SK-N-SH (cell line): ENCODE measurements at regions not wholly inside any gene's neighbourhood (a gene's known extent, or its start where the extent isn't known, plus 50 kb on each side); places are given as distances from the start of the nearest gene placed in this dataset.

Experiments
- CTCF ChIA-PET: fragments of 300-600, 350-600 bp; formaldehyde crosslinking; extraction: SDS; loops from one replicate; lab custom pipeline; 2021; lab: Yijun Ruan, JAX
- POLR2A ChIA-PET: fragments of 350-600 bp; sonication (Branson Sonifier 250); formaldehyde crosslinking; extraction: SDS; loops from one replicate; lab custom pipeline; 2020; ENCODE audit warnings: antibody characterized with exemption, inconsistent platforms; lab: Yijun Ruan, JAX
- DNase-seq: peaks from one replicate; pipeline ENCODE4 v3.0.0; 2012
- H2AFZ ChIP-seq: fragments of 200-600 bp; sonication (generic); 2 replicates; pipeline ENCODE4 v1.8.1; 2016; ENCODE audit warnings: antibody characterized with exemption, mild to moderate bottlenecking, low read depth
- H3F3A ChIP-seq: fragments of 200-600 bp; sonication (generic); replicated peaks from 2 replicates; pipeline ENCODE3; 2016; ENCODE audit warnings: antibody characterized with exemption, mild to moderate bottlenecking; ENCODE audit not compliant: insufficient read depth
- H3K27ac ChIP-seq, 2 experiments: fragments of 200-500 bp in 1 of 2; fragments of 200-600 bp in 1 of 2; sonication (Bioruptor generic) in 1 of 2; sonication (generic), shearing (Covaris generic) in 1 of 2; 2 replicates each; pipeline versions ENCODE4 v1.5.1 to v1.6.1; 2014 to 2016; ENCODE audit warnings: low read depth in 2 of 2, inconsistent platforms in 1 of 2, low read length in 1 of 2, mild to moderate bottlenecking in 1 of 2, mixed read lengths in 1 of 2
- H3K27me3 ChIP-seq: fragments of 200-600 bp; sonication (generic), shearing (Covaris generic); 2 replicates; pipeline ENCODE4 v1.6.1; 2016; ENCODE audit warnings: mixed run types; ENCODE audit not compliant: insufficient read depth
- H3K36me3 ChIP-seq, 2 experiments: fragments of 200-500 bp in 1 of 2; fragments of 200-600 bp in 1 of 2; sonication (Bioruptor generic) in 1 of 2; sonication (generic) in 1 of 2; replicated peaks in 1 of 2; 2 replicates each; pipeline versions ENCODE3 to v1.5.1; 2014 to 2016; ENCODE audit warnings: low read length in 1 of 2, mild to moderate bottlenecking in 1 of 2; ENCODE audit not compliant: insufficient read depth in 2 of 2, control insufficient read depth in 1 of 2
- H3K4me1 ChIP-seq, 2 experiments: fragments of 200-500 bp in 1 of 2; fragments of 200-600 bp in 1 of 2; sonication (Bioruptor generic) in 1 of 2; sonication (generic), shearing (Covaris generic) in 1 of 2; 2 replicates each; pipeline versions ENCODE4 v1.5.1 to v1.6.1; 2014 to 2016; ENCODE audit warnings: low read depth in 1 of 2, low read length in 1 of 2, mixed run types in 1 of 2; ENCODE audit not compliant: insufficient read depth in 2 of 2, control insufficient read depth in 1 of 2
- H3K4me2 ChIP-seq: fragments of 200-600 bp; sonication (generic), shearing (Covaris generic); 2 replicates; pipeline ENCODE4 v1.6.1; 2017; ENCODE audit warnings: mixed run types
- H3K4me3 ChIP-seq, 2 experiments: fragments of 200-500 bp in 1 of 2; fragments of 200-600 bp in 1 of 2; sonication (Bioruptor generic) in 1 of 2; sonication (generic), shearing (Covaris generic) in 1 of 2; 2 replicates each; pipeline versions ENCODE4 v1.5.1 to v1.8.1; 2014 to 2016; ENCODE audit warnings: low read depth in 2 of 2, inconsistent platforms in 1 of 2, low read length in 1 of 2, mild to moderate bottlenecking in 1 of 2, mixed read lengths in 1 of 2, moderate library complexity in 1 of 2
- H3K79me2 ChIP-seq: fragments of 200-600 bp; sonication (generic); 2 replicates; pipeline ENCODE4 v1.8.1; 2017; ENCODE audit warnings: mild to moderate bottlenecking; ENCODE audit not compliant: insufficient read depth
- H3K9ac ChIP-seq: fragments of 200-600 bp; sonication (generic); 2 replicates; pipeline ENCODE4 v1.6.1; 2017; ENCODE audit warnings: mixed run types
- H3K9me2 ChIP-seq: fragments of 200-600 bp; sonication (generic); 2 replicates; pipeline ENCODE4 v1.6.1; 2017; ENCODE audit warnings: mixed run types
- H3K9me3 ChIP-seq: fragments of 200-600 bp; sonication (generic); 2 replicates; pipeline ENCODE4 v1.6.1; 2017; ENCODE audit warnings: mixed run types, mild to moderate bottlenecking, moderate library complexity
- H4K20me1 ChIP-seq: fragments of 200-600 bp; sonication (generic); 2 replicates; pipeline ENCODE4 v1.6.1; 2017; ENCODE audit warnings: mild to moderate bottlenecking, mixed run types; ENCODE audit not compliant: insufficient read depth
- ELF1 ChIP-seq: IDR thresholded peaks from 2 replicates; pipeline ENCODE4 v1.4.0; 2012
- EZH2phosphoT487 ChIP-seq: fragments of 200-600 bp; sonication (generic); IDR thresholded peaks from 2 replicates; pipeline ENCODE4 v1.6.1; 2017; ENCODE audit warnings: low read depth, mixed run types, mild to moderate bottlenecking, antibody characterized with exemption, moderate library complexity, borderline replicate concordance
- FOSL2 ChIP-seq: IDR thresholded peaks from 2 replicates; pipeline ENCODE4 v1.4.0; 2012; ENCODE audit warnings: low read depth, mild to moderate bottlenecking, moderate library complexity, borderline replicate concordance
- FOXM1 ChIP-seq: IDR thresholded peaks from 2 replicates; pipeline ENCODE4 v1.4.0; 2012; ENCODE audit warnings: low read depth, mild to moderate bottlenecking
- JUND ChIP-seq: IDR thresholded peaks from 2 replicates; pipeline ENCODE4 v1.4.0; 2012
- MEF2A ChIP-seq: IDR thresholded peaks from 2 replicates; pipeline ENCODE4 v1.4.0; 2012; ENCODE audit warnings: low read depth, borderline replicate concordance
- NRF1 ChIP-seq: IDR thresholded peaks from 2 replicates; pipeline ENCODE4 v1.6.1; 2012; ENCODE audit warnings: low read depth, mild to moderate bottlenecking, low read length
- RXRA ChIP-seq: IDR thresholded peaks from 2 replicates; pipeline ENCODE4 v1.4.0; 2012; ENCODE audit warnings: low read depth, mild to moderate bottlenecking, borderline replicate concordance
- SIN3A ChIP-seq: IDR thresholded peaks from 2 replicates; pipeline ENCODE4 v1.6.1; 2012; ENCODE audit warnings: low read depth, mild to moderate bottlenecking, low read length, moderate library complexity, borderline replicate concordance
- SMC3 ChIP-seq: IDR thresholded peaks from 2 replicates; pipeline ENCODE4 v1.6.1; 2012; ENCODE audit warnings: low read depth, low read length, improper control_type of control experiment
- TAF1 ChIP-seq: IDR thresholded peaks from 2 replicates; pipeline ENCODE4 v1.6.1; 2012; ENCODE audit warnings: low read depth, mild to moderate bottlenecking, low read length, moderate library complexity, borderline replicate concordance
- TCF12 ChIP-seq: IDR thresholded peaks from 2 replicates; pipeline ENCODE4 v1.4.0; 2012
- TEAD4 ChIP-seq: IDR thresholded peaks from 2 replicates; pipeline ENCODE4 v1.4.0; 2012; ENCODE audit warnings: mild to moderate bottlenecking, borderline replicate concordance; ENCODE audit not compliant: insufficient read depth
- WGBS: methylation state at CpG from one replicate; pipeline ENCODE4 v1.1.6; 2017; ENCODE audit warnings: low lambda C conversion rate; 5-methylcytosine and 5-hydroxymethylcytosine counted together
- TF ChIP-seq, protein P1 (sequence below): IDR thresholded peaks from 2 replicates; pipeline ENCODE4 v1.4.0; 2012; ENCODE audit warnings: low read depth, borderline replicate concordance
- TF ChIP-seq, protein P2 (sequence below): IDR thresholded peaks from 2 replicates; pipeline ENCODE4 v1.6.1; 2012; ENCODE audit warnings: mild to moderate bottlenecking, low read depth, low read length, moderate library complexity
- TF ChIP-seq, protein P3 (sequence below): IDR thresholded peaks from 2 replicates; pipeline ENCODE4 v1.4.0; 2012; ENCODE audit warnings: low read depth
- TF ChIP-seq, protein P4 (sequence below): fragments of 200-600 bp; sonication (generic); IDR thresholded peaks from 2 replicates; pipeline ENCODE4 v1.6.1; 2017; ENCODE audit warnings: antibody characterized with exemption, mild to moderate bottlenecking, moderate library complexity
- TF ChIP-seq, protein P5 (sequence below): fragments of 150-350 bp; IDR thresholded peaks from 2 replicates; pipeline ENCODE4 v1.6.1; 2017; ENCODE audit warnings: antibody characterized with exemption, low read length, low read depth, borderline replicate concordance

DNA sequence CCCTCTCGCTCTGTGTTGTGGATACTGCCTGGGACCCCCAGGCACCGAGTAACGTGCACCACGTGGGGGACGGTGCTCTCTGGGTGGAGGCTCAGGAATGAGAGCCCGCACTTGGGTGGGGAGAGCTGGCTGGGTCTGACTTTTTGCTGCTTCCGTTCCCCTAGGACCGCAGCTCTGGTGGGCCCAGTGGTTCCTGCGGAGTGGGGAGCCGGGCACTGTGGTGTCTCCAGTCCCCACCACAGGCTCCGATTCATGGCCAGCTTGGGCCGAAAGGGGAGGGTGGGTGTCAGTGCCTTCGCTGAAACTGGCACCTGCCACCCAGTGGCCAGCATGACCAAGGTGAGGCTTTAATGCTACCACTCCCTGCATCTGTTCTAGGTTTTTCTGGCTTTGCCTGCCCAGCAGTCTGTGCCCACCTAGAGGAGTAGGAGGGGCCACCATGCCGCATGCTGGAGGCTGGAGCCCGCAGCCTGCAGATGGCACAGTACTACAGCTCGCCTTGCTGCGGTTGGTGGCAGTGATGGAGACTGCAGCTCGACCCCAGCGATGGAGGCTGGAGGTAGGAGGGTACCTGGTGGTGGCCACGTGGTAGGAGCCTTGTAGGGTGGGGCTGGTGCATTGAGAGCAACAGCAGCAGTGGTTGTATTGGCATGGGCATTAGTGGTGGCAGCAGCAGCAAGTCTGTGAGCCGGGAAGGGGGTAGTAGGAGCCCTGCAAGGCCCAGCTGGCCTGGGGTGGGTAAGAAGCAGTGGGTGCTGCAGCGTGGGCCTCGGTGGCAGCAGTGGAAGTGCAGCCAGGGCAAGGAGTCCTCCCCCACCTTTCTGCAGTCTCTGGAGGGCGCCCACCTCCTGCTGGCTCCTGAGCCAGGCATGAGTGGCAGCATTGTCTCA lies 118.8 kb upstream of the VPREB1 start:
- WGBS = 57% methylated on average over 19 of the region's 24 CpGs
- Histone ChIP-seq H3F3A (no peaks in the 10 kb centered on the region), H3K9ac (no peak overlapping the region), H3K27ac (no peak overlapping the region), H3K4me3 (no peak overlapping the region), H3K79me2 (no peaks in the 10 kb centered on the region), H3K9me3 (no peaks in the 10 kb centered on the region), H3K4me1 (no peaks in the 10 kb centered on the region), H4K20me1 (no peaks in the 10 kb centered on the region), H3K4me2 (no peak overlapping the region), H3K27me3 (peaks cover 10% of the 10 kb centered on the region; the same call in 1 of the 2 replicates), H3K36me3 (no peaks in the 10 kb centered on the region), H3K9me2 (no peaks in the 10 kb centered on the region), H2AFZ (no peak overlapping the region)
- CTCF ChIA-PET = interaction anchor here (1.0 kb wide), 2 partner anchors 11 to 17 kb away, joined by 3 to 4 read pairs; no protein-coding TSS in a partner anchor
- DNase-seq = no peak
- POLR2A ChIA-PET = no interaction called here
- no peak for TF ChIP-seq FOSL2
- no peak for TF ChIP-seq JUND
- no peak for TF ChIP-seq TAF1
- TF ChIP-seq, protein P1, sequence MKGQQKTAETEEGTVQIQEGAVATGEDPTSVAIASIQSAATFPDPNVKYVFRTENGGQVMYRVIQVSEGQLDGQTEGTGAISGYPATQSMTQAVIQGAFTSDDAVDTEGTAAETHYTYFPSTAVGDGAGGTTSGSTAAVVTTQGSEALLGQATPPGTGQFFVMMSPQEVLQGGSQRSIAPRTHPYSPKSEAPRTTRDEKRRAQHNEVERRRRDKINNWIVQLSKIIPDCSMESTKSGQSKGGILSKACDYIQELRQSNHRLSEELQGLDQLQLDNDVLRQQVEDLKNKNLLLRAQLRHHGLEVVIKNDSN = no peak
- no peak for TF ChIP-seq NRF1
- TF ChIP-seq, protein P2, sequence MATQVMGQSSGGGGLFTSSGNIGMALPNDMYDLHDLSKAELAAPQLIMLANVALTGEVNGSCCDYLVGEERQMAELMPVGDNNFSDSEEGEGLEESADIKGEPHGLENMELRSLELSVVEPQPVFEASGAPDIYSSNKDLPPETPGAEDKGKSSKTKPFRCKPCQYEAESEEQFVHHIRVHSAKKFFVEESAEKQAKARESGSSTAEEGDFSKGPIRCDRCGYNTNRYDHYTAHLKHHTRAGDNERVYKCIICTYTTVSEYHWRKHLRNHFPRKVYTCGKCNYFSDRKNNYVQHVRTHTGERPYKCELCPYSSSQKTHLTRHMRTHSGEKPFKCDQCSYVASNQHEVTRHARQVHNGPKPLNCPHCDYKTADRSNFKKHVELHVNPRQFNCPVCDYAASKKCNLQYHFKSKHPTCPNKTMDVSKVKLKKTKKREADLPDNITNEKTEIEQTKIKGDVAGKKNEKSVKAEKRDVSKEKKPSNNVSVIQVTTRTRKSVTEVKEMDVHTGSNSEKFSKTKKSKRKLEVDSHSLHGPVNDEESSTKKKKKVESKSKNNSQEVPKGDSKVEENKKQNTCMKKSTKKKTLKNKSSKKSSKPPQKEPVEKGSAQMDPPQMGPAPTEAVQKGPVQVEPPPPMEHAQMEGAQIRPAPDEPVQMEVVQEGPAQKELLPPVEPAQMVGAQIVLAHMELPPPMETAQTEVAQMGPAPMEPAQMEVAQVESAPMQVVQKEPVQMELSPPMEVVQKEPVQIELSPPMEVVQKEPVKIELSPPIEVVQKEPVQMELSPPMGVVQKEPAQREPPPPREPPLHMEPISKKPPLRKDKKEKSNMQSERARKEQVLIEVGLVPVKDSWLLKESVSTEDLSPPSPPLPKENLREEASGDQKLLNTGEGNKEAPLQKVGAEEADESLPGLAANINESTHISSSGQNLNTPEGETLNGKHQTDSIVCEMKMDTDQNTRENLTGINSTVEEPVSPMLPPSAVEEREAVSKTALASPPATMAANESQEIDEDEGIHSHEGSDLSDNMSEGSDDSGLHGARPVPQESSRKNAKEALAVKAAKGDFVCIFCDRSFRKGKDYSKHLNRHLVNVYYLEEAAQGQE = no peak
- TF ChIP-seq FOXM1 = no peak
- no peak for TF ChIP-seq MEF2A
- TF ChIP-seq TEAD4 = no peak
- TF ChIP-seq SIN3A = no peak
- TF ChIP-seq EZH2phosphoT487 = no peak
- no peak for TF ChIP-seq SMC3
- TF ChIP-seq, protein P3, sequence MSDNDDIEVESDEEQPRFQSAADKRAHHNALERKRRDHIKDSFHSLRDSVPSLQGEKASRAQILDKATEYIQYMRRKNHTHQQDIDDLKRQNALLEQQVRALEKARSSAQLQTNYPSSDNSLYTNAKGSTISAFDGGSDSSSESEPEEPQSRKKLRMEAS = no peak
- TF ChIP-seq, protein P4, sequence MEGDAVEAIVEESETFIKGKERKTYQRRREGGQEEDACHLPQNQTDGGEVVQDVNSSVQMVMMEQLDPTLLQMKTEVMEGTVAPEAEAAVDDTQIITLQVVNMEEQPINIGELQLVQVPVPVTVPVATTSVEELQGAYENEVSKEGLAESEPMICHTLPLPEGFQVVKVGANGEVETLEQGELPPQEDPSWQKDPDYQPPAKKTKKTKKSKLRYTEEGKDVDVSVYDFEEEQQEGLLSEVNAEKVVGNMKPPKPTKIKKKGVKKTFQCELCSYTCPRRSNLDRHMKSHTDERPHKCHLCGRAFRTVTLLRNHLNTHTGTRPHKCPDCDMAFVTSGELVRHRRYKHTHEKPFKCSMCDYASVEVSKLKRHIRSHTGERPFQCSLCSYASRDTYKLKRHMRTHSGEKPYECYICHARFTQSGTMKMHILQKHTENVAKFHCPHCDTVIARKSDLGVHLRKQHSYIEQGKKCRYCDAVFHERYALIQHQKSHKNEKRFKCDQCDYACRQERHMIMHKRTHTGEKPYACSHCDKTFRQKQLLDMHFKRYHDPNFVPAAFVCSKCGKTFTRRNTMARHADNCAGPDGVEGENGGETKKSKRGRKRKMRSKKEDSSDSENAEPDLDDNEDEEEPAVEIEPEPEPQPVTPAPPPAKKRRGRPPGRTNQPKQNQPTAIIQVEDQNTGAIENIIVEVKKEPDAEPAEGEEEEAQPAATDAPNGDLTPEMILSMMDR = no peak
- no peak for TF ChIP-seq TCF12
- TF ChIP-seq ELF1 = no peak
- TF ChIP-seq RXRA = no peak
- TF ChIP-seq, protein P5, sequence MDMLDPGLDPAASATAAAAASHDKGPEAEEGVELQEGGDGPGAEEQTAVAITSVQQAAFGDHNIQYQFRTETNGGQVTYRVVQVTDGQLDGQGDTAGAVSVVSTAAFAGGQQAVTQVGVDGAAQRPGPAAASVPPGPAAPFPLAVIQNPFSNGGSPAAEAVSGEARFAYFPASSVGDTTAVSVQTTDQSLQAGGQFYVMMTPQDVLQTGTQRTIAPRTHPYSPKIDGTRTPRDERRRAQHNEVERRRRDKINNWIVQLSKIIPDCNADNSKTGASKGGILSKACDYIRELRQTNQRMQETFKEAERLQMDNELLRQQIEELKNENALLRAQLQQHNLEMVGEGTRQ = no peak
